ENCODE measurements at regions not wholly inside any gene's neighbourhood (a gene's known extent, or its start where the extent isn't known, plus 50 kb on each side); places are given as distances from the start of the nearest gene placed in this dataset.
"Not testable (repeated sequence)": the region's sequence is repeated elsewhere in the genome, so short reads cannot be mapped to it uniquely, and the experiment has no call there.

GRCh38 chr16:73122604-73123391 is 74.9 kb upstream of the ZFHX3 start:
- no peak for DNase-seq (ENCODE audit: low read depth)

- no peak for DNase-seq (ENCODE audit: low read depth)
Measured at GRCh38 chr16:73116576-73116975, 68.6 kb upstream of the ZFHX3 start.

DNA sequence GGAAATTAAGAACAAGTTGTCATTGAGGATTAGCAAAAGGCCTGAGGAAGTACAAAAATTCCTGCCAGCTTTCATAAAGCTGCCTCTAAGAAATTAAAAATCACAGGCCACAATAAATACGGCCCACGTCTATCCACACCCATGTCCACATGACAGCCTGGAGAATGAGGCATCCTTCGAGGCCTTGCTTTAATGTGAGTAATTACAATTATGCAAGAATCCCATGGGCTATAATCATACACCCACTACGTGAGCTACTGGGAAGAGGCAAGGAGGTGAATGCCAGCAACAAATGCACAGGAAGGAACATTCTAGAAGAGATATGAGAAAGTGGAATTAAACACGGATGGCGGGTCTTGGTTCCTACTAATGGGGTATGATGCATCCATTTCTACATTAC is 65.4 kb upstream of the ZFHX3 start:
- DNase-seq (ENCODE audit: low read depth) = peak; percentile 16

- no peak for DNase-seq (ENCODE audit: low read depth)
Measured at GRCh38 chr16:73108195-73108963, 60.5 kb upstream of the ZFHX3 start.

GRCh38 chr16:73107371-73107770 is 59.4 kb upstream of the ZFHX3 start:
- DNase-seq (ENCODE audit: low read depth) = no peak

GRCh38 chr16:73106329-73107034 is 58.6 kb upstream of the ZFHX3 start:
- no peak for DNase-seq (ENCODE audit: low read depth)

DNA sequence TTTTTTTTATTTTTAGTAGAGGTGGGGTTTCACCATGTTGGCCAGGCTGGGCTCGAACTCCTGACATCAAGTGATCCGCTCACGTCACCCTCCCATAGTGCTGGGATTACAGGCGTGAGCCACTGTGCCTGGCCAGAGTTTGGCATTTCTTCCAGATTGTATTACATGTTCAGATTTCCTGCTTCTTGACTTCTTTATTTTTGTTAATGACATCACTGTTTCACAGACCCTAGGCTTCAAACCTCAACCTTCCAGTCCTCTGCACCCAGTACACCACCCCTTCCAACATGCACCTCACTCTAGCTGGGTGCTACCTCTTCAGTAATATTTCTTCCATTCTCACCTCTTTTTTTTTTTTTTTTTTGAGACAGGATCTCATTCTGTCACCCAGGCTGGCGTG is 53.6 kb upstream of the ZFHX3 start:
- DNase-seq (ENCODE audit: low read depth) = no peak

- DNase-seq (ENCODE audit: low read depth) = not testable (repeated sequence)
Measured at GRCh38 chr16:73099601-73100000, 51.7 kb upstream of the ZFHX3 start.

Measured in renal cortical epithelial cell (primary cell).